GM23248 (cell line): ENCODE measurements at regions not wholly inside any gene's neighbourhood (a gene's known extent, or its start where the extent isn't known, plus 50 kb on each side); places are given as distances from the start of the nearest gene placed in this dataset.

Source experiments
- EZH2 ChIP-seq: fragments of 200-600 bp; sonication (generic); IDR thresholded peaks from 2 replicates; pipeline ENCODE4 v1.6.1; 2018; ENCODE audit warnings: antibody characterized with exemption, mild to moderate bottlenecking; ENCODE audit not compliant: insufficient read depth, poor library complexity, severe bottlenecking
- EZH2phosphoT487 ChIP-seq: fragments of 200-600 bp; sonication (generic); IDR thresholded peaks from 2 replicates; pipeline ENCODE4 v1.6.1; 2018; ENCODE audit warnings: antibody characterized with exemption, moderate library complexity, mild to moderate bottlenecking, low read depth; ENCODE audit not compliant: insufficient read depth

DNA sequence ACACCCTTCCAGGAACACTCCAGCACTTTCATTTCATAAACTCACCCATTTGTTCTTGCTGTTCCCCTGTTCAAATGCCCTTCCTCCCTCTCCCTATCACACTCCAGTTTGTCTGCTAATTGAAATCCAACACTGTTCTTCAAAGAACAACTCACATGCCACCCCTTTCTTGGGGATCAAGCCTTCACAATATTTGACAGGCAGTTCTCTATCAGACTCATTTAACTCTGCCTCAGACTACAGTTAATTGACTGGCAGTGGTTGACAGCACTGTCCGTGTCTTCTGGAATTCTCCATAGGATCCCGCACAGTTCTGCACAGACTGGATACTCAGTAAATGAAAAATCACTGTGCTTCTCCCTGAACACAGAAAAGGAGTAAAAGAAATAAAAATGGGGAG, 87.8 kb downstream of the PMP22 start:
- TF ChIP-seq EZH2 (no peak), EZH2phosphoT487 (no peak)
